Stomach smooth muscle (tissue), 2 donors: ENCODE measurements at regions not wholly inside any gene's neighbourhood (a gene's known extent, or its start where the extent isn't known, plus 50 kb on each side); places are given as distances from the start of the nearest gene placed in this dataset.

Experiments used
- H3K27ac ChIP-seq: one replicate; pipeline ENCODE4 v1.7.0; 2013; ENCODE audit warnings: mild to moderate bottlenecking, low read length, inconsistent platforms
- H3K27me3 ChIP-seq, 2 donors: one replicate each; pipeline ENCODE4 v1.7.0; 2013; ENCODE audit warnings: low read length in 2 of 2; ENCODE audit not compliant: insufficient read depth in 2 of 2, control insufficient read depth in 1 of 2
- H3K36me3 ChIP-seq, 2 donors: one replicate each; pipeline ENCODE4 v1.7.0; 2013; ENCODE audit warnings: low read length in 2 of 2; ENCODE audit not compliant: control insufficient read depth in 2 of 2, insufficient read depth in 2 of 2
- H3K4me1 ChIP-seq: one replicate; pipeline ENCODE4 v1.7.0; 2013; ENCODE audit warnings: low read length; ENCODE audit not compliant: control insufficient read depth, insufficient read depth
- H3K4me3 ChIP-seq, 2 donors: one replicate each; pipeline ENCODE4 v1.7.0; 2013; ENCODE audit warnings: low read length in 2 of 2
- H3K9ac ChIP-seq, 2 donors: one replicate each; pipeline ENCODE4 v1.7.0; 2013; ENCODE audit warnings: low read length in 2 of 2, mild to moderate bottlenecking in 1 of 2
- H3K9me3 ChIP-seq, 2 donors: one replicate each; pipeline ENCODE4 v1.7.0; 2013; ENCODE audit warnings: low read length in 2 of 2; ENCODE audit not compliant: control insufficient read depth in 2 of 2
- donor health status: healthy.
- donor health status: Pancreatic carcinoma.

- Histone ChIP-seq H3K4me3 (no peak overlapping the region), H3K9me3 (no peaks in the 10 kb centered on the region), H3K9ac (peak overlapping the region in 1 of 2 donors; percentile 29), H3K36me3 (no peaks in the 10 kb centered on the region), H3K27me3 (no peaks in the 10 kb centered on the region), H3K27ac (peak overlapping the region; percentile 37), H3K4me1 (peaks cover 11% of the 10 kb centered on the region)
These were observed 62.2 kb upstream of the PLEKHG1 start for GRCh38 chr6:150537491-150537890.

- Histone ChIP-seq H3K9me3 (no peaks in the 10 kb centered on the region), H3K27ac (peak overlapping the region; percentile 37), H3K4me1 (peaks cover 14% of the 10 kb centered on the region), H3K4me3 (no peak overlapping the region), H3K9ac (no peak overlapping the region), H3K27me3 (no peaks in the 10 kb centered on the region), H3K36me3 (no peaks in the 10 kb centered on the region)
These were observed 61.8 kb upstream of the PLEKHG1 start for GRCh38 chr6:150537893-150538292.

- H3K4me1 ChIP-seq = peaks cover 14% of the 10 kb centered on the region
- H3K27me3 ChIP-seq = no peaks in the 10 kb centered on the region
- H3K4me3 ChIP-seq = no peak overlapping the region
- no peak overlapping the region for H3K27ac ChIP-seq
- no peak overlapping the region for H3K9ac ChIP-seq
- H3K9me3 ChIP-seq = no peaks in the 10 kb centered on the region
- H3K36me3 ChIP-seq = no peaks in the 10 kb centered on the region
These were observed 60.6 kb upstream of the PLEKHG1 start for GRCh38 chr6:150539111-150539510.

GRCh38 chr6:150539568-150539967 lies 60.1 kb upstream of the PLEKHG1 start:
- H3K27me3 ChIP-seq = no peaks in the 10 kb centered on the region
- no peak overlapping the region for H3K9ac ChIP-seq
- no peaks in the 10 kb centered on the region for H3K9me3 ChIP-seq
- no peaks in the 10 kb centered on the region for H3K36me3 ChIP-seq
- H3K4me1 ChIP-seq = peaks cover 14% of the 10 kb centered on the region
- H3K27ac ChIP-seq = no peak overlapping the region
- H3K4me3 ChIP-seq = no peak overlapping the region

- no peak overlapping the region for H3K9ac ChIP-seq
These were observed 58.1 kb upstream of the PLEKHG1 start for GRCh38 chr6:150541576-150541975.

GRCh38 chr6:150543178-150543577 lies 56.5 kb upstream of the PLEKHG1 start:
- Histone ChIP-seq H3K9ac (no peak overlapping the region), H3K4me3 (no peak overlapping the region), H3K27ac (no peak overlapping the region), H3K27me3 (no peaks in the 10 kb centered on the region), H3K9me3 (no peaks in the 10 kb centered on the region), H3K4me1 (peaks cover 5% of the 10 kb centered on the region), H3K36me3 (no peaks in the 10 kb centered on the region)

More at GRCh38 chr6:150541576-150541975, 58.1 kb upstream of the PLEKHG1 start:
- no peaks in the 10 kb centered on the region for H3K36me3 ChIP-seq
- no peak overlapping the region for H3K4me3 ChIP-seq
- H3K9me3 ChIP-seq = no peaks in the 10 kb centered on the region
- H3K27me3 ChIP-seq = no peaks in the 10 kb centered on the region
- no peak overlapping the region for H3K27ac ChIP-seq
- H3K4me1 ChIP-seq = peaks cover 14% of the 10 kb centered on the region

- Histone ChIP-seq H3K27me3 (no peaks in the 10 kb centered on the region), H3K4me1 (peaks cover 5% of the 10 kb centered on the region), H3K9me3 (no peaks in the 10 kb centered on the region), H3K36me3 (no peaks in the 10 kb centered on the region), H3K27ac (no peak overlapping the region), H3K9ac (no peak overlapping the region), H3K4me3 (no peak overlapping the region)
These were observed 54.9 kb upstream of the PLEKHG1 start for GRCh38 chr6:150544793-150545192.

GRCh38 chr6:150546457-150546856 lies 53.2 kb upstream of the PLEKHG1 start:
- no peaks in the 10 kb centered on the region for H3K27me3 ChIP-seq
- no peaks in the 10 kb centered on the region for H3K36me3 ChIP-seq
- no peaks in the 10 kb centered on the region for H3K9me3 ChIP-seq
- H3K27ac ChIP-seq = no peak overlapping the region
- peaks cover 5% of the 10 kb centered on the region for H3K4me1 ChIP-seq
- H3K9ac ChIP-seq = no peak overlapping the region
- no peak overlapping the region for H3K4me3 ChIP-seq

GRCh38 chr6:150547502-150548222 lies 52.0 kb upstream of the PLEKHG1 start:
- H3K9ac ChIP-seq = no peak overlapping the region
- H3K27me3 ChIP-seq = no peaks in the 10 kb centered on the region
- H3K9me3 ChIP-seq = no peaks in the 10 kb centered on the region
- no peak overlapping the region for H3K4me3 ChIP-seq
- no peaks in the 10 kb centered on the region for H3K36me3 ChIP-seq
- H3K4me1 ChIP-seq = peaks cover 4% of the 10 kb centered on the region
- H3K27ac ChIP-seq = no peak overlapping the region

- no peak overlapping the region for H3K4me3 ChIP-seq
- H3K9ac ChIP-seq = no peak overlapping the region
- H3K4me1 ChIP-seq = peaks cover 2% of the 10 kb centered on the region
- no peak overlapping the region for H3K27ac ChIP-seq
- no peaks in the 10 kb centered on the region for H3K36me3 ChIP-seq
- no peaks in the 10 kb centered on the region for H3K27me3 ChIP-seq
- H3K9me3 ChIP-seq = no peaks in the 10 kb centered on the region
These were observed 51.4 kb upstream of the PLEKHG1 start for GRCh38 chr6:150548330-150548729.

- no peaks in the 10 kb centered on the region for H3K36me3 ChIP-seq
- H3K9ac ChIP-seq = no peak overlapping the region
- no peaks in the 10 kb centered on the region for H3K27me3 ChIP-seq
- H3K4me1 ChIP-seq = peaks cover 2% of the 10 kb centered on the region
- H3K4me3 ChIP-seq = no peak overlapping the region
- H3K27ac ChIP-seq = no peak overlapping the region
- no peaks in the 10 kb centered on the region for H3K9me3 ChIP-seq
These were observed 50.7 kb upstream of the PLEKHG1 start for GRCh38 chr6:150549007-150549406.
